ENCODE measurements at regions not wholly inside any gene's neighbourhood (a gene's known extent, or its start where the extent isn't known, plus 50 kb on each side); places are given as distances from the start of the nearest gene placed in this dataset.

GRCh38 chr5:124631874-124632550 lies 114.4 kb downstream of the ZNF608 start:
- no peak for TF ChIP-seq POLR2A (IDR thresholded peaks at IDR 0.05)
- TF ChIP-seq CTCF (IDR thresholded peaks at IDR 0.05): no peak

Measured in uterus (tissue), 2 donors.